Endodermal cell (in vitro differentiated cells): ENCODE measurements at regions not wholly inside any gene's neighbourhood (a gene's known extent, or its start where the extent isn't known, plus 50 kb on each side); places are given as distances from the start of the nearest gene placed in this dataset.

Source experiments
- DNase-seq: peaks from one replicate; pipeline ENCODE4 v3.0.0-alpha.2; 2017
- H3K27ac ChIP-seq: 2 replicates; pipeline ENCODE4 v1.5.1; 2013; ENCODE audit warnings: mild to moderate bottlenecking, low read depth, low read length, moderate library complexity
- H3K27me3 ChIP-seq: 2 replicates; pipeline ENCODE4 v1.6.1; 2013; ENCODE audit warnings: mild to moderate bottlenecking, low read length, moderate library complexity; ENCODE audit not compliant: insufficient read depth, control insufficient read depth, poor library complexity, severe bottlenecking
- H3K36me3 ChIP-seq: 2 replicates; pipeline ENCODE4 v1.7.0; 2013; ENCODE audit warnings: mild to moderate bottlenecking, low read length, moderate library complexity; ENCODE audit not compliant: control insufficient read depth, insufficient read depth
- H3K4me1 ChIP-seq: one replicate; pipeline ENCODE4 v1.7.0; 2013; ENCODE audit warnings: low read length; ENCODE audit not compliant: control insufficient read depth, insufficient read depth
- H3K4me3 ChIP-seq: 2 replicates; pipeline ENCODE4 v1.5.1; 2013; ENCODE audit warnings: mild to moderate bottlenecking, low read length, moderate library complexity
- H3K9ac ChIP-seq: 2 replicates; pipeline ENCODE4 v1.6.1; 2013; ENCODE audit warnings: mild to moderate bottlenecking, low read length, moderate library complexity; ENCODE audit not compliant: poor library complexity, severe bottlenecking; ENCODE audit errors: extremely low read depth
- H3K9me3 ChIP-seq: 2 replicates; pipeline ENCODE4 v1.6.1; 2013; ENCODE audit warnings: mild to moderate bottlenecking, low read length, moderate library complexity; ENCODE audit not compliant: control insufficient read depth
- H3K27ac Mint-ChIP-seq: 2 replicates; pipeline ENCODE4 v1.8.0; 2020; ENCODE audit warnings: mixed read lengths
- H3K27me3 Mint-ChIP-seq: 2 replicates; pipeline ENCODE4 v1.8.0; 2021; ENCODE audit warnings: mild to moderate bottlenecking, mixed read lengths; ENCODE audit not compliant: insufficient read depth
- H3K36me3 Mint-ChIP-seq: 2 replicates; pipeline ENCODE4 v1.8.0; 2020; ENCODE audit warnings: low read depth, mixed read lengths
- H3K4me1 Mint-ChIP-seq: 2 replicates; pipeline ENCODE4 v1.8.0; 2020; ENCODE audit warnings: mixed read lengths
- H3K4me3 Mint-ChIP-seq: 2 replicates; pipeline ENCODE4 v1.8.0; 2020; ENCODE audit warnings: mild to moderate bottlenecking, moderate library complexity, mixed read lengths
- H3K9me3 Mint-ChIP-seq: 2 replicates; pipeline ENCODE4 v1.8.0; 2020; ENCODE audit warnings: mild to moderate bottlenecking, mixed read lengths
- WGBS, 2 experiments: methylation state at CpG; one replicate each; pipeline versions ENCODE4 v1.1.5 to v1.1.7; 2013; ENCODE audit warnings: missing lambda C conversion rate in 2 of 2, mixed read lengths in 1 of 2; ENCODE audit not compliant: insufficient coverage in 1 of 2, insufficient read length in 1 of 2; 5-methylcytosine and 5-hydroxymethylcytosine counted together
- TF ChIP-seq, protein P1 (sequence below): fragments of 200-600 bp; sonication (generic); conservative IDR thresholded peaks from 2 replicates; pipeline ENCODE4 v1.5.0; 2021; ENCODE audit warnings: antibody characterized with exemption, mild to moderate bottlenecking

DNA sequence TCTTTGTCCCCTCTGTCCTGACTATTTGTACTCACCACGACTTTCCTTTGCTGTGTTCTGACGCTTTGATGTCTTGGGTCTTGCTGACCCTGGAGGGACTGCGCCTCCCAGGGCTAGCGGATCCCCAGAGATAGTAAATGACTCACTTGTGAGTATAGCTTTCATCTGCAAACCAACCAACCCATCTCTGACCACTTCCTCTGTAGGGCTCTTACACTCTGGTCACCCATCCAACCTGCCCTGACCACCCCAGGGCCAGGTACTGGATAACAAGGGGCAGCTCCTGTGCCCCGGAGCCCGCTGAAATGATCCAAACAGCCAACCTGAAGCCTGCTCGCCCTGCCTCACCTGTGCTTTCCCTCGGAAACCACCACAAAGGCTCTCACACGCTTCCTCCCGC lies 125.2 kb upstream of the CARD11 start:
- WGBS, 2 experiments: 93 to 94% methylated on average over 8 to 10 of the region's 10 CpGs
- Mint-ChIP-seq H3K27me3 (peaks cover 6% of the 10 kb centered on the region), H3K4me1 (peaks cover 29% of the 10 kb centered on the region), H3K4me3 (no peak overlapping the region), H3K9me3 (peaks cover 7% of the 10 kb centered on the region), H3K27ac (no peak overlapping the region), H3K36me3 (no peaks in the 10 kb centered on the region)
- H3K27ac ChIP-seq: no peak overlapping the region
- TF ChIP-seq, protein P1, sequence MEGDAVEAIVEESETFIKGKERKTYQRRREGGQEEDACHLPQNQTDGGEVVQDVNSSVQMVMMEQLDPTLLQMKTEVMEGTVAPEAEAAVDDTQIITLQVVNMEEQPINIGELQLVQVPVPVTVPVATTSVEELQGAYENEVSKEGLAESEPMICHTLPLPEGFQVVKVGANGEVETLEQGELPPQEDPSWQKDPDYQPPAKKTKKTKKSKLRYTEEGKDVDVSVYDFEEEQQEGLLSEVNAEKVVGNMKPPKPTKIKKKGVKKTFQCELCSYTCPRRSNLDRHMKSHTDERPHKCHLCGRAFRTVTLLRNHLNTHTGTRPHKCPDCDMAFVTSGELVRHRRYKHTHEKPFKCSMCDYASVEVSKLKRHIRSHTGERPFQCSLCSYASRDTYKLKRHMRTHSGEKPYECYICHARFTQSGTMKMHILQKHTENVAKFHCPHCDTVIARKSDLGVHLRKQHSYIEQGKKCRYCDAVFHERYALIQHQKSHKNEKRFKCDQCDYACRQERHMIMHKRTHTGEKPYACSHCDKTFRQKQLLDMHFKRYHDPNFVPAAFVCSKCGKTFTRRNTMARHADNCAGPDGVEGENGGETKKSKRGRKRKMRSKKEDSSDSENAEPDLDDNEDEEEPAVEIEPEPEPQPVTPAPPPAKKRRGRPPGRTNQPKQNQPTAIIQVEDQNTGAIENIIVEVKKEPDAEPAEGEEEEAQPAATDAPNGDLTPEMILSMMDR: no peak
- no peak for DNase-seq
- H3K4me3 ChIP-seq: no peak overlapping the region
- no peaks in the 10 kb centered on the region for H3K9me3 ChIP-seq
- no peak overlapping the region for H3K9ac ChIP-seq
- no peaks in the 10 kb centered on the region for H3K27me3 ChIP-seq
- peaks cover 7% of the 10 kb centered on the region for H3K4me1 ChIP-seq
- H3K36me3 ChIP-seq: no peaks in the 10 kb centered on the region

DNA sequence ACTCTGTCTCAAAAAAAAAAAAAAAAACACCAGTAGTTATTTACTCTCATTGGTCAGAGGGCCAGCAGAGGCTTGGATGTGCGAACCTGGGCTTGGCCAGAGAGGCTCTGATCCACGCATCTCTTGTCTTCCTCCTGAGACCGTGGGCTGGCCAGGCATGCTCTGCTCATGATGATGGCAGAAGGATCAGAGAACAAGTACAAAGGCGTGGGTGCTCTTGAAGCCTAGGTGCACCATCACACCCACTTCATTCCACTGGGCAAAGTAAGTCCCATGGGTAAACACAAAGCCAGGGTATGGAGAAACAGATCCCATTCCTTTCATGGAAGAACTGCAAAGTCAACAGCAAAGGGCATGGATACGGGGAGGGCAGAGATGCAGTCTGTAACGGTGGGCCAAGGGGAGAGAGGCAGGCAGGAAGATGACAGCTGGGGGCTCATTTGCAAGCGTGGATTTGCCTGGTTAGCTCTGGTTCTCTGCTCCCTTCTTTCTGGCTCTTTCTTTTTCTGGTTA lies 128.2 kb upstream of the SDK1 start:
- no peaks in the 10 kb centered on the region for H3K36me3 ChIP-seq
- peaks cover 4% of the 10 kb centered on the region for H3K9me3 Mint-ChIP-seq

DNA sequence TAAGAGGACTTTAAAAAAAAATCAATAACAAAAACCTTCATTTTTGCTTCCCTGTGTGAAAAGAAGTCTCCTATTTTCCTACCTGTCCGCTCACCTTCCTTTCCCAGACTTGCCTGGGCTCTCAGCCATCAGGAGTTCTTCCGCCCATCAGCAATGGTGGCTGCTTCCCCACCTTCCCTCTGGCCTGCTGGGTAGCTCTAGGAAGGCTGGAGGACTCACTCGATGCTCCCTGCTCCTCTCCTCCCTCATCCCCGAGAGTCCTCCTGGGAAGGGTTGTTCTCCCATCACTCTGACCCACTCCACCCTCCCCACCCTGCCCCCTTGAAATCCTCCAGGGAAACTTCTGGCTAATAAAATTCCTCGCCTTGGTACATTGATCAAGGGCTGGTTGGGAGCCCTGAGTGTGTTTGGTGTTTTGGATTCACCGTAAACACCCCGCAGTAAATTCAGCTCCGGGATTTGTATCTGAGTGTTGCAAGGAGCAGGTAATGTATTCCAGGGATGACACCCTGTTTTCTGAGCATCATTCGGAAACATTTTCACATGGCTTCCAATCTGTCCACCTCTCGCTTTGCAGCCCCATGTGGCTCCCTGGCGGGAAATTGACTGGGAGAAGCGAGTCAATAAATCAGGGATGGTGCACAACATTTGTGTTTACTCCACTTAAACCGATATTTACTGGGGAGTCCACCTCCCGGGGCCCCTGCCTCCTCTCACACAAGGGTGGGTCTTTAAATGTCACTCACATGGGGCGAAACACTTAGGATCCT lies 126.4 kb upstream of the SDK1 start:
- H3K4me1 Mint-ChIP-seq: peaks cover 10% of the 10 kb centered on the region
- H3K27me3 Mint-ChIP-seq: no peaks in the 10 kb centered on the region
- TF ChIP-seq, protein P1: no peak
- no peak overlapping the region for H3K27ac Mint-ChIP-seq
- Histone ChIP-seq H3K4me3 (no peak overlapping the region), H3K27me3 (no peaks in the 10 kb centered on the region), H3K4me1 (peaks cover 8% of the 10 kb centered on the region), H3K27ac (no peak overlapping the region), H3K36me3 (no peaks in the 10 kb centered on the region), H3K9ac (no peak overlapping the region), H3K9me3 (no peaks in the 10 kb centered on the region)
- H3K9me3 Mint-ChIP-seq: peaks cover 4% of the 10 kb centered on the region
- no peaks in the 10 kb centered on the region for H3K36me3 Mint-ChIP-seq
- no peak for DNase-seq
- no peak overlapping the region for H3K4me3 Mint-ChIP-seq
- WGBS, 2 experiments: 93 to 100% methylated on average over 10 to 15 of the region's 15 CpGs

More for the DNA sequence above, 128.2 kb upstream of the SDK1 start:
- H3K4me1 Mint-ChIP-seq: peaks cover 17% of the 10 kb centered on the region
- Histone ChIP-seq H3K27ac (no peak overlapping the region), H3K9me3 (no peaks in the 10 kb centered on the region), H3K27me3 (no peaks in the 10 kb centered on the region), H3K9ac (no peak overlapping the region), H3K4me3 (no peak overlapping the region), H3K4me1 (peaks cover 8% of the 10 kb centered on the region)
- whole genome bisulfite sequencing, 2 experiments: 91 to 93% methylated on average over 4 to 7 of the region's 7 CpGs
- H3K27ac Mint-ChIP-seq: no peak overlapping the region
- TF ChIP-seq, protein P1: no peak
- no peak for DNase-seq
- peaks cover 4% of the 10 kb centered on the region for H3K27me3 Mint-ChIP-seq
- H3K36me3 Mint-ChIP-seq: no peaks in the 10 kb centered on the region
- H3K4me3 Mint-ChIP-seq: no peak overlapping the region
